Stimulated activated CD8-positive, alpha-beta memory T cell treated with anti-CD3 and anti-CD28 coated beads, Interleukin-4, amount 100 ng/mL, for 48 hours (primary cell): ENCODE measurements at regions not wholly inside any gene's neighbourhood (a gene's known extent, or its start where the extent isn't known, plus 50 kb on each side); places are given as distances from the start of the nearest gene placed in this dataset.
"Not testable (repeated sequence)": the region's sequence is repeated elsewhere in the genome, so short reads cannot be mapped to it uniquely, and the experiment has no call there.

Experiments
- DNase-seq: peaks from one replicate; pipeline ENCODE4 v3.0.0-alpha.2; 2020

GRCh38 chr10:2049560-2049959, 312.2 kb upstream of the ADARB2 start:
- DNase-seq = no peak

- DNase-seq = no peak
Observed at GRCh38 chr10:2048337-2048973, 311.1 kb upstream of the ADARB2 start.

- no peak for DNase-seq
Observed at GRCh38 chr10:2047679-2048078, 310.4 kb upstream of the ADARB2 start.

- DNase-seq = no peak
Observed at GRCh38 chr10:2043379-2043778, 306.1 kb upstream of the ADARB2 start.

GRCh38 chr10:2038036-2038435, 300.7 kb upstream of the ADARB2 start:
- no peak for DNase-seq

GRCh38 chr10:2037246-2037645, 299.9 kb upstream of the ADARB2 start:
- no peak for DNase-seq

GRCh38 chr10:2036209-2036608, 298.9 kb upstream of the ADARB2 start:
- DNase-seq = no peak

GRCh38 chr10:2030046-2030445, 292.7 kb upstream of the ADARB2 start:
- DNase-seq = no peak

GRCh38 chr10:2026936-2027335, 289.6 kb upstream of the ADARB2 start:
- no peak for DNase-seq

GRCh38 chr10:2024750-2025149, 287.4 kb upstream of the ADARB2 start:
- not testable (repeated sequence) for DNase-seq

- no peak for DNase-seq
Observed at GRCh38 chr10:2023687-2024086, 286.4 kb upstream of the ADARB2 start.

- no peak for DNase-seq
Observed at GRCh38 chr10:2022401-2022800, 285.1 kb upstream of the ADARB2 start.

- no peak for DNase-seq
Observed at GRCh38 chr10:2020836-2021235, 283.5 kb upstream of the ADARB2 start.

- no peak for DNase-seq
Observed at GRCh38 chr10:2019803-2020202, 282.5 kb upstream of the ADARB2 start.

GRCh38 chr10:2019281-2019680, 282.0 kb upstream of the ADARB2 start:
- no peak for DNase-seq

GRCh38 chr10:2014541-2014940, 277.2 kb upstream of the ADARB2 start:
- no peak for DNase-seq

- no peak for DNase-seq
Observed at GRCh38 chr10:2012209-2012608, 274.9 kb upstream of the ADARB2 start.

- no peak for DNase-seq
Observed at GRCh38 chr10:2011106-2011716, 273.9 kb upstream of the ADARB2 start.

- no peak for DNase-seq
Observed at GRCh38 chr10:2005546-2005945, 268.2 kb upstream of the ADARB2 start.

- no peak for DNase-seq
Observed at GRCh38 chr10:1992930-1993329, 255.6 kb upstream of the ADARB2 start.

- no peak for DNase-seq
Observed at GRCh38 chr10:1989090-1989489, 251.8 kb upstream of the ADARB2 start.

GRCh38 chr10:1981976-1982375, 244.7 kb upstream of the ADARB2 start:
- DNase-seq = no peak

- no peak for DNase-seq
Observed at GRCh38 chr10:1980459-1980858, 243.1 kb upstream of the ADARB2 start.

GRCh38 chr10:1978584-1978983, 241.3 kb upstream of the ADARB2 start:
- DNase-seq = no peak

- DNase-seq = no peak
Observed at GRCh38 chr10:1977461-1977860, 240.1 kb upstream of the ADARB2 start.
